ENCODE measurements at regions not wholly inside any gene's neighbourhood (a gene's known extent, or its start where the extent isn't known, plus 50 kb on each side); places are given as distances from the start of the nearest gene placed in this dataset.

GRCh38 chr10:78752221-78752620, 316.5 kb upstream of the ZMIZ1 start:
- no peaks in the 10 kb centered on the region for H3K27me3 ChIP-seq (ENCODE audit: insufficient read depth, low read depth)
- no peak overlapping the region for H3K27ac ChIP-seq
- H3K79me2 ChIP-seq (ENCODE audit: low read depth): no peaks in the 10 kb centered on the region
- no peaks in the 10 kb centered on the region for H3K9me3 ChIP-seq (ENCODE audit: insufficient read depth, low read depth)
- DNase-seq: no peak
- H3K4me1 ChIP-seq (replicated peaks; ENCODE audit: insufficient read depth): peaks cover 16% of the 10 kb centered on the region
- no peaks in the 10 kb centered on the region for H3K36me3 ChIP-seq (ENCODE audit: low read depth)
- no peaks in the 10 kb centered on the region for H4K20me1 ChIP-seq (ENCODE audit: insufficient read depth)
- peaks cover 19% of the 10 kb centered on the region for H3F3A ChIP-seq (ENCODE audit: insufficient read depth, low read depth)
- intact Hi-C loops (cut with micrococcal nuclease; ENCODE audit: unreplicated experiment): no loop called here
- no peaks in the 10 kb centered on the region for H3K9me2 ChIP-seq (ENCODE audit: insufficient read depth)
- H3K4me3 ChIP-seq: no peak overlapping the region
- TF ChIP-seq EZH2 (IDR thresholded peaks at IDR 0.05; ENCODE audit: low read depth): no peak
- TF ChIP-seq CTCF (conservative IDR thresholded peaks at IDR 0.05): no peak
- no peak overlapping the region for H2AFZ ChIP-seq
- ChIA-PET CTCF (no interaction called here), POLR2A (ENCODE audit: unreplicated experiment) (no interaction called here)
- H3K4me2 ChIP-seq: no peak overlapping the region
- no TSS peak for BruUV-seq (replicated peaks)

- Histone ChIP-seq H3K4me3 (no peak overlapping the region), H3F3A (ENCODE audit: insufficient read depth, low read depth) (peaks cover 24% of the 10 kb centered on the region), H3K4me2 (no peak overlapping the region), H3K9me3 (ENCODE audit: insufficient read depth, low read depth) (no peaks in the 10 kb centered on the region), H2AFZ (no peak overlapping the region), H3K27me3 (ENCODE audit: insufficient read depth, low read depth) (no peaks in the 10 kb centered on the region), H3K79me2 (ENCODE audit: low read depth) (no peaks in the 10 kb centered on the region), H3K36me3 (ENCODE audit: low read depth) (no peaks in the 10 kb centered on the region), H3K27ac (no peak overlapping the region), H3K4me1 (replicated peaks; ENCODE audit: insufficient read depth) (peaks cover 21% of the 10 kb centered on the region), H4K20me1 (ENCODE audit: insufficient read depth) (no peaks in the 10 kb centered on the region), H3K9me2 (ENCODE audit: insufficient read depth) (no peaks in the 10 kb centered on the region)
- intact Hi-C loops (cut with micrococcal nuclease; ENCODE audit: unreplicated experiment): no loop called here
- CTCF ChIA-PET: no interaction called here
- BruUV-seq (replicated peaks): no TSS peak
- TF ChIP-seq CTCF (conservative IDR thresholded peaks at IDR 0.05) (no peak), EZH2 (IDR thresholded peaks at IDR 0.05; ENCODE audit: low read depth) (no peak)
- DNase-seq: no peak
- POLR2A ChIA-PET (ENCODE audit: unreplicated experiment): no interaction called here
Observed at GRCh38 chr10:78752708-78753107, 316.1 kb upstream of the ZMIZ1 start.

GRCh38 chr10:78754269-78755062, 314.3 kb upstream of the ZMIZ1 start:
- Histone ChIP-seq H4K20me1 (ENCODE audit: insufficient read depth) (no peaks in the 10 kb centered on the region), H3K27ac (no peak overlapping the region), H3K9me3 (ENCODE audit: insufficient read depth, low read depth) (no peaks in the 10 kb centered on the region), H2AFZ (no peak overlapping the region), H3K36me3 (ENCODE audit: low read depth) (no peaks in the 10 kb centered on the region), H3F3A (ENCODE audit: insufficient read depth, low read depth) (peaks cover 28% of the 10 kb centered on the region), H3K4me2 (no peak overlapping the region), H3K4me3 (no peak overlapping the region), H3K79me2 (ENCODE audit: low read depth) (no peaks in the 10 kb centered on the region), H3K4me1 (replicated peaks; ENCODE audit: insufficient read depth) (peaks cover 29% of the 10 kb centered on the region), H3K27me3 (ENCODE audit: insufficient read depth, low read depth) (no peaks in the 10 kb centered on the region), H3K9me2 (ENCODE audit: insufficient read depth) (no peaks in the 10 kb centered on the region)
- POLR2A ChIA-PET (ENCODE audit: unreplicated experiment): no interaction called here
- intact Hi-C loops (cut with micrococcal nuclease; ENCODE audit: unreplicated experiment): loop anchor here (5.0 kb wide), 1 partner anchor 443 kb away; no protein-coding TSS in a partner anchor
- TF ChIP-seq EZH2 (IDR thresholded peaks at IDR 0.05; ENCODE audit: low read depth) (no peak), CTCF (conservative IDR thresholded peaks at IDR 0.05) (no peak)
- DNase-seq: no peak
- no TSS peak for BruUV-seq (replicated peaks)
- CTCF ChIA-PET: interaction anchor here (0.6 kb wide), 1 partner anchor 338 kb away, joined by 3 read pairs; no protein-coding TSS in a partner anchor

All from PC-9 (cell line).